Activated effector memory CD4-positive, alpha-beta T cell treated with anti-CD3 and anti-CD28 coated beads, Interleukin-2, amount 50 U/mL, for 16 hours (primary cell): ENCODE measurements at regions not wholly inside any gene's neighbourhood (a gene's known extent, or its start where the extent isn't known, plus 50 kb on each side); places are given as distances from the start of the nearest gene placed in this dataset.

Source experiments
- DNase-seq: peaks from one replicate; pipeline ENCODE4 v3.0.0-alpha.2; 2020

GRCh38 chr1:29838738-29839320, 602.5 kb downstream of the PTPRU start:
- no peak for DNase-seq

- no peak for DNase-seq
Measured at GRCh38 chr1:29836651-29837646, 600.6 kb downstream of the PTPRU start.

GRCh38 chr1:29835874-29836273, 599.6 kb downstream of the PTPRU start:
- no peak for DNase-seq

- DNase-seq: no peak
Measured at GRCh38 chr1:29835406-29835805, 599.1 kb downstream of the PTPRU start.

GRCh38 chr1:29833581-29833980, 597.3 kb downstream of the PTPRU start:
- no peak for DNase-seq

GRCh38 chr1:29832936-29833335, 596.6 kb downstream of the PTPRU start:
- DNase-seq: no peak

GRCh38 chr1:29832471-29832870, 596.1 kb downstream of the PTPRU start:
- DNase-seq: no peak

GRCh38 chr1:29831500-29832117, 595.3 kb downstream of the PTPRU start:
- no peak for DNase-seq

GRCh38 chr1:29830916-29831315, 594.6 kb downstream of the PTPRU start:
- DNase-seq: no peak

- DNase-seq: no peak
Measured at GRCh38 chr1:29830383-29830782, 594.1 kb downstream of the PTPRU start.

GRCh38 chr1:29829448-29830344, 593.4 kb downstream of the PTPRU start:
- no peak for DNase-seq

GRCh38 chr1:29828526-29829447, 592.5 kb downstream of the PTPRU start:
- DNase-seq: no peak

GRCh38 chr1:29827801-29828525, 591.6 kb downstream of the PTPRU start:
- DNase-seq: no peak

- DNase-seq: no peak
Measured at GRCh38 chr1:29827237-29827750, 591.0 kb downstream of the PTPRU start.

GRCh38 chr1:29826646-29827045, 590.3 kb downstream of the PTPRU start:
- DNase-seq: no peak

GRCh38 chr1:29825941-29826415, 589.7 kb downstream of the PTPRU start:
- no peak for DNase-seq

GRCh38 chr1:29825274-29825940, 589.1 kb downstream of the PTPRU start:
- DNase-seq: no peak

- DNase-seq: no peak
Measured at GRCh38 chr1:29824511-29825273, 588.4 kb downstream of the PTPRU start.

- no peak for DNase-seq
Measured at GRCh38 chr1:29824025-29824424, 587.7 kb downstream of the PTPRU start.
